Esophagus muscularis mucosa (tissue), 4 donors: ENCODE measurements at regions not wholly inside any gene's neighbourhood (a gene's known extent, or its start where the extent isn't known, plus 50 kb on each side); places are given as distances from the start of the nearest gene placed in this dataset.

Experiments used
- DNase-seq: peaks from one replicate; pipeline ENCODE4 v3.0.0-alpha.2; 2017; ENCODE audit errors: extremely low spot score
- H3K27ac ChIP-seq, 4 donors: fragments of 200-600 bp; sonication (generic); replicated peaks in 1 of 4; 1 replicate in 3 of 4; 2 replicates in 1 of 4; pipeline ENCODE4 v1.5.1; 2016 to 2019; ENCODE audit warnings: mild to moderate bottlenecking in 1 of 4
- H3K27me3 ChIP-seq, 4 donors: fragments of 200-600 bp; sonication (generic); one replicate each; pipeline versions ENCODE4 v1.5.1 to v1.6.0; 2016 to 2019
- H3K36me3 ChIP-seq, 4 donors: fragments of 200-600 bp; sonication (generic); one replicate each; pipeline ENCODE4 v1.5.1; 2016 to 2019
- H3K4me1 ChIP-seq, 4 donors: fragments of 200-600 bp; sonication (generic); one replicate each; pipeline ENCODE4 v1.5.1; 2016 to 2019
- H3K4me3 ChIP-seq, 4 donors: fragments of 200-600 bp; sonication (generic); 1 replicate in 2 of 4; 2 replicates in 2 of 4; pipeline ENCODE4 v1.5.1; 2016 to 2019; ENCODE audit warnings: mild to moderate bottlenecking in 4 of 4, moderate library complexity in 1 of 4
- H3K9me3 ChIP-seq, 4 donors: fragments of 200-600 bp; sonication (generic); 1 replicate in 3 of 4; 2 replicates in 1 of 4; pipeline ENCODE4 v1.5.1; 2016 to 2019
- CTCF ChIP-seq, 3 experiments: fragments of 200-600 bp in 2 of 3; fragments of 450-650 bp in 1 of 3; sonication (generic) in 2 of 3; IDR thresholded peaks; one replicate each; pipeline ENCODE4 v1.5.1; 2017 to 2019; ENCODE audit warnings: antibody characterized with exemption in 3 of 3, mild to moderate bottlenecking in 2 of 3, moderate library complexity in 1 of 3
- EP300 ChIP-seq: sonication (generic); formaldehyde crosslinking; IDR thresholded peaks from one replicate; pipeline ENCODE4 v1.6.1; 2017; ENCODE audit warnings: antibody characterized with exemption
- POLR2A ChIP-seq: fragments of 450-650 bp; IDR thresholded peaks from one replicate; pipeline ENCODE4 v1.6.1; 2017; ENCODE audit warnings: antibody characterized with exemption, moderate library complexity, mild to moderate bottlenecking, low read depth
- POLR2AphosphoS5 ChIP-seq, 2 donors: sonication (generic); formaldehyde crosslinking; IDR thresholded peaks; one replicate each; pipeline ENCODE4 v1.6.1; 2017; ENCODE audit warnings: antibody characterized with exemption in 2 of 2
- WGBS: methylation state at CpG from one replicate; pipeline ENCODE4 v1.1.5; 2018; 5-methylcytosine and 5-hydroxymethylcytosine counted together
- intact Hi-C: fragments of 100-400 bp; cut with DNase I; formaldehyde crosslinking; loops from one replicate; pipeline ENCODE4 v1.15.1; 2023
- small RNA-seq, 3 donors: library from RNA; depleted of rRNA; stranded (forward); fragments of <200 nt; gene quantifications; one replicate each; pipeline ENCODE3, GENCODE V24; 2016

- peaks cover 0 to 24% (median 11%) of the 10 kb centered on the region in 4 donors for H3K9me3 ChIP-seq
- 90% methylated on average over 25 of the region's 36 CpGs for WGBS
- no peaks in the 10 kb centered on the region for H3K36me3 ChIP-seq
- no peak overlapping the region for H3K27ac ChIP-seq
- no peak for DNase-seq
- peaks cover 0 to 8% (median 0%) of the 10 kb centered on the region in 4 donors for H3K27me3 ChIP-seq
- TF ChIP-seq EP300 (no peak), POLR2A (no peak), POLR2AphosphoS5 (IDR thresholded peaks at IDR 0.05) (no peak), CTCF (IDR thresholded peaks at IDR 0.05) (no peak)
- H3K4me3 ChIP-seq: no peak overlapping the region
- intact Hi-C loops: no loop called here
- H3K4me1 ChIP-seq: no peaks in the 10 kb centered on the region
Observed at GRCh38 chr7:63112764-63113712, 885.6 kb upstream of the ZNF722 start.

GRCh38 chr7:63113713-63114285 lies 884.9 kb upstream of the ZNF722 start:
- H3K27me3 ChIP-seq: peaks cover 0 to 8% (median 0%) of the 10 kb centered on the region in 4 donors
- DNase-seq: no peak
- H3K4me3 ChIP-seq: no peak overlapping the region
- H3K36me3 ChIP-seq: no peaks in the 10 kb centered on the region
- TF ChIP-seq CTCF (IDR thresholded peaks at IDR 0.05) (no peak), EP300 (no peak), POLR2A (no peak), POLR2AphosphoS5 (IDR thresholded peaks at IDR 0.05) (no peak)
- H3K4me1 ChIP-seq: no peaks in the 10 kb centered on the region
- 78% methylated on average over 21 of the region's 33 CpGs for WGBS
- intact Hi-C loops: no loop called here
- no peak overlapping the region for H3K27ac ChIP-seq
- peaks cover 0 to 24% (median 11%) of the 10 kb centered on the region in 4 donors for H3K9me3 ChIP-seq

- no peak for DNase-seq
- WGBS: 71% methylated on average over 21 of the region's 56 CpGs
- H3K9me3 ChIP-seq: peaks cover 0 to 24% (median 11%) of the 10 kb centered on the region in 4 donors
Observed at GRCh38 chr7:63114371-63114985, 884.2 kb upstream of the ZNF722 start.

More at GRCh38 chr7:63114371-63114985, 884.2 kb upstream of the ZNF722 start:
- Histone ChIP-seq H3K27me3 (peaks cover 0 to 8% (median 0%) of the 10 kb centered on the region in 4 donors), H3K4me3 (no peak overlapping the region), H3K4me1 (no peaks in the 10 kb centered on the region), H3K27ac (no peak overlapping the region), H3K36me3 (no peaks in the 10 kb centered on the region)
- intact Hi-C loops: no loop called here
- TF ChIP-seq EP300 (no peak), POLR2A (no peak), POLR2AphosphoS5 (IDR thresholded peaks at IDR 0.05) (no peak), CTCF (IDR thresholded peaks at IDR 0.05) (no peak)

Small RNAs in the stretch of these regions (small RNA-seq; reads per million reads assigned to genes)
- 0 reads per million in 3 donors for gene RNU6-417P
